Ishikawa (cell line): ENCODE measurements at regions not wholly inside any gene's neighbourhood (a gene's known extent, or its start where the extent isn't known, plus 50 kb on each side); places are given as distances from the start of the nearest gene placed in this dataset.

Experiments
- CEBPB ChIP-seq: IDR thresholded peaks from 2 replicates; pipeline ENCODE4 v1.6.1; 2012
- CREB1 ChIP-seq: IDR thresholded peaks from 2 replicates; pipeline ENCODE4 v1.6.1; 2012; ENCODE audit warnings: low read depth
- EGR1 ChIP-seq: IDR thresholded peaks from 2 replicates; pipeline ENCODE4 v1.6.1; 2012
- EP300 ChIP-seq: IDR thresholded peaks from 2 replicates; pipeline ENCODE4 v1.6.1; 2012; ENCODE audit warnings: borderline replicate concordance
- FOXM1 ChIP-seq: IDR thresholded peaks from 2 replicates; pipeline ENCODE4 v1.6.1; 2012; ENCODE audit warnings: low read depth, borderline replicate concordance
- MAX ChIP-seq: IDR thresholded peaks from 2 replicates; pipeline ENCODE4 v1.6.1; 2012
- NFIC ChIP-seq: IDR thresholded peaks from 2 replicates; pipeline ENCODE4 v1.6.1; 2012
- RAD21 ChIP-seq: IDR thresholded peaks from 2 replicates; pipeline ENCODE4 v1.6.1; 2012; ENCODE audit warnings: low read depth
- REST ChIP-seq: IDR thresholded peaks from 2 replicates; pipeline ENCODE4 v1.6.1; 2012; ENCODE audit warnings: low read depth, mild to moderate bottlenecking
- TAF1 ChIP-seq: IDR thresholded peaks from 2 replicates; pipeline ENCODE4 v1.6.1; 2012; ENCODE audit warnings: low read depth, mild to moderate bottlenecking
- TCF12 ChIP-seq: IDR thresholded peaks from 2 replicates; pipeline ENCODE4 v1.6.1; 2012; ENCODE audit warnings: low read depth
- TEAD4 ChIP-seq: IDR thresholded peaks from 2 replicates; pipeline ENCODE4 v1.6.1; 2012
- USF1 ChIP-seq: IDR thresholded peaks from 2 replicates; pipeline ENCODE4 v1.6.1; 2012
- YY1 ChIP-seq: IDR thresholded peaks from 2 replicates; pipeline ENCODE4 v1.6.1; 2012; ENCODE audit warnings: low read depth
- ZBTB7A ChIP-seq: IDR thresholded peaks from 2 replicates; pipeline ENCODE4 v1.6.1; 2012; ENCODE audit warnings: low read depth

GRCh38 chr6:90868656-90869055 lies 281.8 kb upstream of the MAP3K7 start:
- TF ChIP-seq TAF1 (no peak), TCF12 (no peak), ZBTB7A (no peak), CREB1 (no peak), YY1 (no peak), EGR1 (no peak), RAD21 (no peak), EP300 (no peak), MAX (no peak), FOXM1 (no peak), TEAD4 (no peak), CEBPB (no peak), USF1 (no peak), REST (no peak), NFIC (no peak)

- TF ChIP-seq TEAD4 (no peak), REST (no peak), TAF1 (no peak), EP300 (no peak), ZBTB7A (no peak), MAX (no peak), FOXM1 (no peak), USF1 (no peak), TCF12 (no peak), CREB1 (no peak), EGR1 (no peak)
These were observed 281.4 kb upstream of the MAP3K7 start for GRCh38 chr6:90868256-90868655.

- TF ChIP-seq FOXM1 (no peak), EP300 (no peak), REST (no peak), CREB1 (no peak), USF1 (no peak), RAD21 (no peak), TAF1 (no peak), EGR1 (no peak)
These were observed 278.6 kb upstream of the MAP3K7 start for GRCh38 chr6:90865513-90865912.

- TF ChIP-seq ZBTB7A, result no peak
- TF ChIP-seq USF1, result no peak
- no peak for TF ChIP-seq MAX
- no peak for TF ChIP-seq CEBPB
- TF ChIP-seq REST, result no peak
- TF ChIP-seq RAD21, result no peak
- no peak for TF ChIP-seq NFIC
- no peak for TF ChIP-seq CREB1
- no peak for TF ChIP-seq TEAD4
- TF ChIP-seq TCF12, result no peak
These were observed 276.2 kb upstream of the MAP3K7 start for GRCh38 chr6:90863043-90863442.
